ENCODE measurements at regions not wholly inside any gene's neighbourhood (a gene's known extent, or its start where the extent isn't known, plus 50 kb on each side); places are given as distances from the start of the nearest gene placed in this dataset.

GRCh38 chr3:117409701-117410459 is 700.3 kb downstream of the TUSC7 start:
- Mint-ChIP-seq H3K4me3 (no peak overlapping the region), H3K36me3 (ENCODE audit: low read depth) (no peaks in the 10 kb centered on the region), H3K27ac (no peak overlapping the region), H3K9me3 (no peaks in the 10 kb centered on the region), H3K4me1 (ENCODE audit: low read depth) (no peaks in the 10 kb centered on the region), H3K27me3 (no peaks in the 10 kb centered on the region)
- DNase-seq = no peak

GRCh38 chr3:117411971-117412370 is 702.4 kb downstream of the TUSC7 start:
- H3K27me3 Mint-ChIP-seq = no peaks in the 10 kb centered on the region
- no peaks in the 10 kb centered on the region for H3K9me3 Mint-ChIP-seq
- no peaks in the 10 kb centered on the region for H3K36me3 Mint-ChIP-seq (ENCODE audit: low read depth)
- H3K4me1 Mint-ChIP-seq (ENCODE audit: low read depth) = no peaks in the 10 kb centered on the region
- no peak overlapping the region for H3K4me3 Mint-ChIP-seq
- DNase-seq = no peak
- no peak overlapping the region for H3K27ac Mint-ChIP-seq

DNA sequence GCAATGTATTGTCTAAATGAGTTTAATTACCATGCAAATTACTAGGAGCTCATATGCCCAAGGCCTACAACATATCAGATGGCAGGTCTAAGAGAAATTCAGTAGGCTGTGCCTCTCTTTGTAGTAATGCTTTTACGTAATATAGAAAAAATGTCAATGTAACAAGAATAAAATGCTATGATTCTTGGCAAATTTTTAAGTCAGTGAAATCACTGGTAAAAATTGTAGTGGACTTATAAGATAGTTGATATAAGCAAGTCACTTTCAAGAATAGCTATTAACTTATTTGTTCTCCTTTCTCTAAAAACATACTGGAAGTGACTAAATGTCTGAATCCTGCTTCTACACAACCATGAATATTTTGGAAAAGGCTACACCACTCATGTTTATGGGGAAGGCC is 707.8 kb downstream of the TUSC7 start:
- DNase-seq = no peak
- no peak overlapping the region for H3K4me3 Mint-ChIP-seq
- H3K27me3 Mint-ChIP-seq = no peaks in the 10 kb centered on the region
- no peaks in the 10 kb centered on the region for H3K36me3 Mint-ChIP-seq (ENCODE audit: low read depth)
- no peaks in the 10 kb centered on the region for H3K9me3 Mint-ChIP-seq
- H3K4me1 Mint-ChIP-seq (ENCODE audit: low read depth) = no peaks in the 10 kb centered on the region
- H3K27ac Mint-ChIP-seq = no peak overlapping the region

GRCh38 chr3:117427081-117427480 is 717.5 kb downstream of the TUSC7 start:
- Mint-ChIP-seq H3K27me3 (no peaks in the 10 kb centered on the region), H3K4me3 (no peak overlapping the region), H3K9me3 (peaks cover 2% of the 10 kb centered on the region), H3K4me1 (ENCODE audit: low read depth) (no peaks in the 10 kb centered on the region), H3K36me3 (ENCODE audit: low read depth) (no peaks in the 10 kb centered on the region), H3K27ac (no peak overlapping the region)
- no peak for DNase-seq

DNA sequence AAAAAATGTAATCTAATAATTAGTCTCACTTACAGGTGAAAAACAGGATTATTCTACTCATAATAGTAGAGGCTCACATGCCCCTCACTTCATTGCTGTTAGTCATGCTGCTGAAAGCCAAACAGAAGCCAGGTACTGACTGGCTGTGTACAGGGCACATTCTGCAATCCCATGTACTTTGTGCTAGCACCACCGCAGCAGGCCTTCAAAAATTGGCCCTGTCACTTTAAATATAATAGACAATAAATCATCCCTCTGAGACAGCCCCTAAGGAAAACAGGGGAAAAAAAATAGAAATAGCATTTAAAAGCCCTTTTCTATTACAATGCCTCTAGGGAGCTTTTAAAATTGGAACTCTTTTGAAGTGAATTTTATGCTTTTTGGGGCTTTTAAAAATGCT is 723.8 kb downstream of the TUSC7 start:
- Mint-ChIP-seq H3K9me3 (peaks cover 3% of the 10 kb centered on the region), H3K27ac (no peak overlapping the region), H3K36me3 (ENCODE audit: low read depth) (no peaks in the 10 kb centered on the region), H3K27me3 (no peaks in the 10 kb centered on the region), H3K4me1 (ENCODE audit: low read depth) (no peaks in the 10 kb centered on the region), H3K4me3 (no peak overlapping the region)
- DNase-seq = no peak

GRCh38 chr3:117434661-117435412 is 725.3 kb downstream of the TUSC7 start:
- no peak overlapping the region for H3K4me3 Mint-ChIP-seq
- no peaks in the 10 kb centered on the region for H3K36me3 Mint-ChIP-seq (ENCODE audit: low read depth)
- H3K4me1 Mint-ChIP-seq (ENCODE audit: low read depth) = no peaks in the 10 kb centered on the region
- no peaks in the 10 kb centered on the region for H3K27me3 Mint-ChIP-seq
- no peak for DNase-seq
- H3K27ac Mint-ChIP-seq = no peak overlapping the region
- H3K9me3 Mint-ChIP-seq = peaks cover 3% of the 10 kb centered on the region

DNA sequence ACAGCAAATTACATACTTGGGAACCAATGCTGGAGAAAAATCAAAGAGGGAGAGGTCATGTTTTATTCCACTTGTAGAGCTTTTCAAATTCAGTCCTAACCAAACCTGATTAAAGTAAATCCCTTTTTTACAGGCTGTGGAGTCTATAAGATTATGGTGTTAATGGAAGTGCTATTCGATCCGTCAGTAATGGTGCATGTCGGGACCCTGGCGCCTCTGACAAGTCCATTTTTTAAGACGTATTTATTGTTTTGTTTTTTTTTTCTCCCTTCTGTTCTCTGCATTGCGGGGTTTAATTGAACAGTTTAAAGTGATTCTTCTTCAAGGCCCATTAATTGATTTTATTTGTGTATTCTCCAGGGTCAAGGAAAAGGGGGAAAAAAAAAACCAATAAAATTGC is 725.9 kb downstream of the TUSC7 start:
- peaks cover 3% of the 10 kb centered on the region for H3K9me3 Mint-ChIP-seq
- H3K27me3 Mint-ChIP-seq = no peaks in the 10 kb centered on the region
- no peak overlapping the region for H3K27ac Mint-ChIP-seq
- no peak overlapping the region for H3K4me3 Mint-ChIP-seq
- H3K36me3 Mint-ChIP-seq (ENCODE audit: low read depth) = no peaks in the 10 kb centered on the region
- H3K4me1 Mint-ChIP-seq (ENCODE audit: low read depth) = no peaks in the 10 kb centered on the region
- DNase-seq = no peak

GRCh38 chr3:117439812-117440211 is 730.2 kb downstream of the TUSC7 start:
- Mint-ChIP-seq H3K27ac (no peak overlapping the region), H3K9me3 (peaks cover 3% of the 10 kb centered on the region), H3K36me3 (ENCODE audit: low read depth) (no peaks in the 10 kb centered on the region), H3K27me3 (no peaks in the 10 kb centered on the region), H3K4me3 (no peak overlapping the region), H3K4me1 (ENCODE audit: low read depth) (no peaks in the 10 kb centered on the region)
- no peak for DNase-seq

DNA sequence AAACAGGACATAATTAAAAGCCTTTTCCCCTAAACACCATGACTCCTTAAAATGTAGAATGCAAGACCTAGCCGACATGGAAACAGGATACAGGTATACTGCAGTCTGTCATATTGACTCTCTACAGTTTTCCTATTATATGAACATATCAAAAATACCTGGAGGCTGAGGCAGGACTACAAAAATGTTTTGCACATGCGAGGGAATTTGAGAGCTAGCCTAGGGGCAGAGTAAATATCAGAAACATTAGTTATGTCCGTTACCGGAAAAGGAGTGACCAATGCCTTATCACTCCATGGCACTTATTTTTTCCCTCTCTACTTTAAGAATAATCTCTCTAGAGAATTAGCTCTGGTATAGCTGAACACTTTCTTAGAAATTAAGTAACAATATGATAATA is 732.3 kb downstream of the TUSC7 start:
- no peak for DNase-seq
- H3K27ac Mint-ChIP-seq = no peak overlapping the region
- H3K9me3 Mint-ChIP-seq = no peaks in the 10 kb centered on the region
- H3K4me3 Mint-ChIP-seq = no peak overlapping the region
- H3K36me3 Mint-ChIP-seq (ENCODE audit: low read depth) = no peaks in the 10 kb centered on the region
- H3K27me3 Mint-ChIP-seq = no peaks in the 10 kb centered on the region
- H3K4me1 Mint-ChIP-seq (ENCODE audit: low read depth) = no peaks in the 10 kb centered on the region

DNA sequence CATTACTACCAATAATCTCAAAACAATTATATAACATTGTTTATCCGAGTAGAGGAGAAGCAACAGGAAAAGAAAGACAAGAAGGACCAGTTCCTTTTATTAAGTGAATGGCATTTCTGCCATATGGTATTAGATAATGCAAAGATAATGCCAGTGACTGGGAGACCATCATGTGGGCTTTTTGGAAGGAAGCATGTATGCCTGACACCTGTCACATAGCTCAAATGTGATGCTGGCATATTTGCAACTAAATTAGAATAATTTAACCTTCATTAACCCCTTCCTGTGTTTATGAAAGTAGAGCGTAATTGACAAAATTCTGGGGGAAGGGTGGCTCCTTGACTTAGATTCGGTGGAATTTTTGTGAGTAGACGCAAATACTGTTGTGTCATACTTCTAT is 733.0 kb downstream of the TUSC7 start:
- DNase-seq = no peak
- no peaks in the 10 kb centered on the region for H3K27me3 Mint-ChIP-seq
- no peaks in the 10 kb centered on the region for H3K9me3 Mint-ChIP-seq
- no peaks in the 10 kb centered on the region for H3K36me3 Mint-ChIP-seq (ENCODE audit: low read depth)
- no peak overlapping the region for H3K27ac Mint-ChIP-seq
- H3K4me3 Mint-ChIP-seq = no peak overlapping the region
- H3K4me1 Mint-ChIP-seq (ENCODE audit: low read depth) = no peaks in the 10 kb centered on the region

- H3K9me3 Mint-ChIP-seq = peaks cover 3% of the 10 kb centered on the region
- no peak overlapping the region for H3K4me3 Mint-ChIP-seq
These were observed 733.4 kb downstream of the TUSC7 start for GRCh38 chr3:117443014-117443413.

GRCh38 chr3:117444175-117444574 is 734.6 kb downstream of the TUSC7 start:
- DNase-seq = no peak
- H3K27ac Mint-ChIP-seq = no peak overlapping the region
- peaks cover 3% of the 10 kb centered on the region for H3K9me3 Mint-ChIP-seq
- no peaks in the 10 kb centered on the region for H3K36me3 Mint-ChIP-seq (ENCODE audit: low read depth)
- H3K4me3 Mint-ChIP-seq = no peak overlapping the region
- no peaks in the 10 kb centered on the region for H3K27me3 Mint-ChIP-seq
- H3K4me1 Mint-ChIP-seq (ENCODE audit: low read depth) = no peaks in the 10 kb centered on the region

More at GRCh38 chr3:117443014-117443413, 733.4 kb downstream of the TUSC7 start:
- Mint-ChIP-seq H3K4me1 (ENCODE audit: low read depth) (no peaks in the 10 kb centered on the region), H3K27ac (no peak overlapping the region), H3K27me3 (no peaks in the 10 kb centered on the region), H3K36me3 (ENCODE audit: low read depth) (no peaks in the 10 kb centered on the region)
- DNase-seq = no peak

- no peaks in the 10 kb centered on the region for H3K4me1 Mint-ChIP-seq (ENCODE audit: low read depth)
- H3K36me3 Mint-ChIP-seq (ENCODE audit: low read depth) = no peaks in the 10 kb centered on the region
- DNase-seq = no peak
- no peaks in the 10 kb centered on the region for H3K27me3 Mint-ChIP-seq
- peaks cover 3% of the 10 kb centered on the region for H3K9me3 Mint-ChIP-seq
- H3K4me3 Mint-ChIP-seq = no peak overlapping the region
- H3K27ac Mint-ChIP-seq = no peak overlapping the region
These were observed 737.8 kb downstream of the TUSC7 start for GRCh38 chr3:117447419-117447818.

- Mint-ChIP-seq H3K9me3 (peaks cover 3% of the 10 kb centered on the region), H3K36me3 (ENCODE audit: low read depth) (no peaks in the 10 kb centered on the region), H3K27me3 (no peaks in the 10 kb centered on the region), H3K27ac (no peak overlapping the region), H3K4me3 (no peak overlapping the region), H3K4me1 (ENCODE audit: low read depth) (no peaks in the 10 kb centered on the region)
- DNase-seq = no peak
These were observed 740.4 kb downstream of the TUSC7 start for GRCh38 chr3:117450026-117450425.

GRCh38 chr3:117454254-117454653 is 744.7 kb downstream of the TUSC7 start:
- H3K36me3 Mint-ChIP-seq (ENCODE audit: low read depth) = no peaks in the 10 kb centered on the region
- no peaks in the 10 kb centered on the region for H3K4me1 Mint-ChIP-seq (ENCODE audit: low read depth)
- H3K9me3 Mint-ChIP-seq = no peaks in the 10 kb centered on the region

More at GRCh38 chr3:117454254-117454653, 744.7 kb downstream of the TUSC7 start:
- DNase-seq = no peak
- H3K27me3 Mint-ChIP-seq = no peaks in the 10 kb centered on the region
- no peak overlapping the region for H3K4me3 Mint-ChIP-seq
- no peak overlapping the region for H3K27ac Mint-ChIP-seq
